MM.1S (cell line): ENCODE measurements at regions not wholly inside any gene's neighbourhood (a gene's known extent, or its start where the extent isn't known, plus 50 kb on each side); places are given as distances from the start of the nearest gene placed in this dataset.

Experiments used
- DNase-seq: peaks from one replicate; pipeline ENCODE4 v3.0.0-alpha.2; 2015
- H2AFZ ChIP-seq: fragments of 300-600 bp; sonication (generic); 2 replicates; pipeline ENCODE4 v1.6.0; 2016; ENCODE audit warnings: antibody characterized with exemption, low read length
- H3F3A ChIP-seq: fragments of 300-600 bp; sonication (generic); 2 replicates; pipeline ENCODE4 v1.6.1; 2016; ENCODE audit warnings: mild to moderate bottlenecking, antibody characterized with exemption, low read length, moderate library complexity, mixed read lengths; ENCODE audit not compliant: insufficient read depth
- H3K27ac ChIP-seq: fragments of 300-600 bp; sonication (generic); 2 replicates; pipeline ENCODE4 v1.5.1; 2016; ENCODE audit warnings: mild to moderate bottlenecking, low read length
- H3K27me3 ChIP-seq: fragments of 300-600 bp; sonication (generic); replicated peaks from 2 replicates; pipeline ENCODE4 v1.6.0; 2016; ENCODE audit warnings: low read length; ENCODE audit not compliant: insufficient read depth
- H3K36me3 ChIP-seq: fragments of 300-600 bp; sonication (generic); replicated peaks from 2 replicates; pipeline ENCODE4 v1.6.1; 2016; ENCODE audit warnings: mild to moderate bottlenecking, low read length, mixed read lengths; ENCODE audit not compliant: insufficient read depth
- H3K4me1 ChIP-seq: fragments of 300-600 bp; sonication (generic); 2 replicates; pipeline ENCODE4 v1.6.1; 2016; ENCODE audit warnings: low read length, mixed read lengths
- H3K4me2 ChIP-seq: fragments of 300-600 bp; sonication (generic); 2 replicates; pipeline ENCODE4 v1.6.0; 2016; ENCODE audit warnings: low read depth, low read length
- H3K4me3 ChIP-seq: fragments of 300-600 bp; sonication (generic); 2 replicates; pipeline ENCODE4 v1.5.1; 2016; ENCODE audit warnings: low read length, mixed read lengths
- H3K79me2 ChIP-seq: fragments of 300-600 bp; sonication (generic); 2 replicates; pipeline ENCODE4 v1.6.1; 2016; ENCODE audit warnings: mixed run types, low read length, mixed read lengths
- H3K9ac ChIP-seq: fragments of 300-600 bp; sonication (generic); 2 replicates; pipeline ENCODE4 v1.6.1; 2016; ENCODE audit warnings: low read length, mixed read lengths
- H3K9me2 ChIP-seq: fragments of 300-600 bp; sonication (generic); replicated peaks from 2 replicates; pipeline ENCODE4 v1.6.1; 2016; ENCODE audit warnings: mild to moderate bottlenecking, low read length, mixed read lengths; ENCODE audit not compliant: insufficient read depth
- H3K9me3 ChIP-seq: fragments of 300-600 bp; sonication (generic); replicated peaks from 2 replicates; pipeline ENCODE4 v1.6.1; 2016; ENCODE audit warnings: mild to moderate bottlenecking, low read length, mixed read lengths; ENCODE audit not compliant: insufficient read depth
- H4K20me1 ChIP-seq: fragments of 300-600 bp; sonication (generic); 2 replicates; pipeline ENCODE4 v1.6.1; 2016; ENCODE audit warnings: mild to moderate bottlenecking, low read length, moderate library complexity, mixed read lengths; ENCODE audit not compliant: insufficient read depth
- CTCF ChIP-seq: fragments of 300-600 bp; sonication (generic); IDR thresholded peaks from 2 replicates; pipeline ENCODE4 v1.5.1; 2016; ENCODE audit warnings: antibody characterized with exemption, low read length, mixed read lengths
- EZH2 ChIP-seq: fragments of 300-600 bp; sonication (generic); optimal IDR thresholded peaks from 2 replicates; pipeline ENCODE3; 2017; ENCODE audit warnings: low read depth, mild to moderate bottlenecking, antibody characterized with exemption, low read length, mixed read lengths
- EZH2phosphoT487 ChIP-seq: fragments of 300-600 bp; sonication (generic); IDR thresholded peaks from 2 replicates; pipeline ENCODE4 v1.6.1; 2018; ENCODE audit warnings: antibody characterized with exemption, low read length

- H3K27me3 ChIP-seq: no peaks in the 10 kb centered on the region
- no peak overlapping the region for H3K9ac ChIP-seq
- H2AFZ ChIP-seq: no peak overlapping the region
- no peak overlapping the region for H3K27ac ChIP-seq
- H3K79me2 ChIP-seq: no peaks in the 10 kb centered on the region
- H3K4me2 ChIP-seq: no peak overlapping the region
- H3K4me1 ChIP-seq: no peaks in the 10 kb centered on the region
- no peaks in the 10 kb centered on the region for H3K36me3 ChIP-seq
- H3K9me2 ChIP-seq: no peaks in the 10 kb centered on the region
- H3F3A ChIP-seq: no peaks in the 10 kb centered on the region
- no peak for DNase-seq
- no peaks in the 10 kb centered on the region for H3K9me3 ChIP-seq
- no peak for TF ChIP-seq EZH2phosphoT487
- TF ChIP-seq CTCF: no peak
- TF ChIP-seq EZH2: no peak
- H4K20me1 ChIP-seq: no peaks in the 10 kb centered on the region
- no peak overlapping the region for H3K4me3 ChIP-seq
Measured at GRCh38 chr10:58925381-58925780, 251.1 kb upstream of the PHYHIPL start.

GRCh38 chr10:58930500-58930899 is 245.9 kb upstream of the PHYHIPL start:
- no peaks in the 10 kb centered on the region for H4K20me1 ChIP-seq
- H3K4me1 ChIP-seq: no peaks in the 10 kb centered on the region
- H3F3A ChIP-seq: no peaks in the 10 kb centered on the region
- no peaks in the 10 kb centered on the region for H3K9me3 ChIP-seq
- no peak overlapping the region for H3K4me3 ChIP-seq
- H2AFZ ChIP-seq: no peak overlapping the region
- H3K79me2 ChIP-seq: no peaks in the 10 kb centered on the region
- H3K9ac ChIP-seq: no peak overlapping the region
- no peak for TF ChIP-seq EZH2
- no peak for TF ChIP-seq CTCF
- no peak for TF ChIP-seq EZH2phosphoT487
- no peak overlapping the region for H3K4me2 ChIP-seq
- no peaks in the 10 kb centered on the region for H3K9me2 ChIP-seq
- H3K36me3 ChIP-seq: no peaks in the 10 kb centered on the region
- H3K27me3 ChIP-seq: no peaks in the 10 kb centered on the region
- DNase-seq: no peak
- H3K27ac ChIP-seq: no peak overlapping the region

- DNase-seq: no peak
- H3K79me2 ChIP-seq: no peaks in the 10 kb centered on the region
- no peak overlapping the region for H3K27ac ChIP-seq
- no peaks in the 10 kb centered on the region for H3F3A ChIP-seq
- H3K9ac ChIP-seq: no peak overlapping the region
- H3K27me3 ChIP-seq: no peaks in the 10 kb centered on the region
- TF ChIP-seq EZH2 (no peak), CTCF (no peak), EZH2phosphoT487 (no peak)
- no peaks in the 10 kb centered on the region for H4K20me1 ChIP-seq
- no peak overlapping the region for H2AFZ ChIP-seq
- H3K9me2 ChIP-seq: no peaks in the 10 kb centered on the region
- no peaks in the 10 kb centered on the region for H3K9me3 ChIP-seq
- no peaks in the 10 kb centered on the region for H3K36me3 ChIP-seq
- no peak overlapping the region for H3K4me2 ChIP-seq
- H3K4me1 ChIP-seq: no peaks in the 10 kb centered on the region
- no peak overlapping the region for H3K4me3 ChIP-seq
Measured at GRCh38 chr10:58932126-58932525, 244.3 kb upstream of the PHYHIPL start.
